Osteoblast (primary cell): ENCODE measurements at regions not wholly inside any gene's neighbourhood (a gene's known extent, or its start where the extent isn't known, plus 50 kb on each side); places are given as distances from the start of the nearest gene placed in this dataset.

Experiments used
- DNase-seq: peaks from one replicate; pipeline ENCODE4 v3.0.0; 2011; ENCODE audit warnings: low spot score, mixed read lengths; ENCODE audit not compliant: insufficient read length; ENCODE audit errors: missing footprints
- H2AFZ ChIP-seq: 2 replicates; pipeline ENCODE4 v1.6.0; 2011; ENCODE audit warnings: mild to moderate bottlenecking, low read length
- H3K27ac ChIP-seq: 2 replicates; pipeline ENCODE4 v1.5.1; 2011; ENCODE audit warnings: mild to moderate bottlenecking, low read depth, low read length, moderate library complexity
- H3K27me3 ChIP-seq: 2 replicates; pipeline ENCODE4 v1.6.0; 2012; ENCODE audit warnings: mild to moderate bottlenecking, control low read depth, inconsistent platforms, low read length, moderate library complexity; ENCODE audit not compliant: insufficient read depth
- H3K36me3 ChIP-seq: 2 replicates; pipeline ENCODE4 v1.5.1; 2011; ENCODE audit warnings: mild to moderate bottlenecking, low read length, control low read depth, moderate library complexity; ENCODE audit not compliant: insufficient read depth
- H3K4me1 ChIP-seq: 2 replicates; pipeline ENCODE4 v1.5.1; 2011; ENCODE audit warnings: mild to moderate bottlenecking, low read length, control low read depth, moderate library complexity; ENCODE audit not compliant: insufficient read depth
- H3K4me2 ChIP-seq: 2 replicates; pipeline ENCODE4 v1.6.0; 2011; ENCODE audit warnings: mild to moderate bottlenecking, low read length; ENCODE audit not compliant: insufficient read depth
- H3K4me3 ChIP-seq: fragments of 200-600 bp; sonication (generic); 3 replicates; pipeline ENCODE4 v1.5.1; 2012; ENCODE audit warnings: mild to moderate bottlenecking, low read length, inconsistent platforms; ENCODE audit not compliant: insufficient read depth
- H3K79me2 ChIP-seq: 2 replicates; pipeline ENCODE4 v1.6.0; 2012; ENCODE audit warnings: mild to moderate bottlenecking, low read length, control low read depth, inconsistent platforms; ENCODE audit not compliant: insufficient read depth
- H3K9me3 ChIP-seq: 2 replicates; pipeline ENCODE4 v1.5.1; 2011; ENCODE audit warnings: low read depth, low read length, control low read depth
- H4K20me1 ChIP-seq: 2 replicates; pipeline ENCODE4 v1.6.0; 2012; ENCODE audit warnings: mild to moderate bottlenecking, low read length, control low read depth; ENCODE audit not compliant: insufficient read depth
- TF ChIP-seq, protein P1 (sequence below): IDR thresholded peaks from 2 replicates; pipeline ENCODE4 v1.5.1; 2011; ENCODE audit warnings: mild to moderate bottlenecking, low read depth, low read length, moderate library complexity; ENCODE audit errors: extremely low read depth

DNA sequence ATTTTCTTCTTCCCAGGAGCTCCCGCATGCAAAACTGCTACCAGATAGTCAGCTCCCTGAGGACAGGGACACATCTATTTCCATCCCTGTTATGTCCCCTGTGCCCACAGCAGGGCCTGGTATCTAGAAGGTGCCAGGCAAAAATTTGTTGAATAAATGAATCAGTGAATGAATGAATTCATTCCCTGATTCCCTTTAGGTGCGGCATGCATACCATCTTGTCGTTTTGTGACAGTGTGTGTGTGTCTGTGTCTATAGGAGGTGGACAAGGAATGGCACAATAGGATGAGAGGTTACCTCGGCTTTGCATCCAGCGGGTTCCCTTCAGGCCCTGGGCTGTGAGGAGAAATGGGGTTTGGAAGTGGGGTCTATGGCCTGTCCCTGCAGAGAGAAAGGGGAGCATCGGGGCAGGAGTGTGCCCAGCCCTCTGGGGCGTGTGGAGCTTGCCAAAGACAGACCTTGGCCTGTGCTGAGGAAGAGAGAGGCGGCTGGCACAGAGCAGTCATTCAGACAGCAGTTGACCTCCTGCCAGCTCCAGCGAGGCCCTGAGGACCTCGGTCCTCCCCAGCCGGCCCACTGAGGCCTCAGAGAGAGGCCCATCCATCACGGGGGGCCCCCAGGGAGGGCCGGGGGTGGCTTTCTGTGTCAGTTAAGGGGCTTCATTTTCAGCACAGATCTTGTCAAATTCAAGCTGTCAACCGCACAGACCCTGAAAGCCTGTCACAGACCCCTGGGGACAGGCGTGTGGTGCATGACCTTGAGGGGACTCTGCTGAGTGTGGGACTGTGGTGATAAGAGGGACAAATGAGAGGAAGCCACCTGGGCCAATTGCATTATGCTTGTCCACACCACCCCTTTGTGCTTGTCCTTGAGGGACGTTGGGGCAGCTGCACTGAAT is 125.9 kb upstream of the CXCR4 start:
- Histone ChIP-seq H3K36me3 (no peaks in the 10 kb centered on the region), H3K27me3 (no peaks in the 10 kb centered on the region), H3K9me3 (no peaks in the 10 kb centered on the region), H3K27ac (no peak overlapping the region), H4K20me1 (no peaks in the 10 kb centered on the region), H3K4me2 (no peak overlapping the region), H3K79me2 (no peaks in the 10 kb centered on the region), H3K4me3 (no peak overlapping the region), H3K4me1 (no peaks in the 10 kb centered on the region), H2AFZ (no peak overlapping the region)
- TF ChIP-seq, protein P1, sequence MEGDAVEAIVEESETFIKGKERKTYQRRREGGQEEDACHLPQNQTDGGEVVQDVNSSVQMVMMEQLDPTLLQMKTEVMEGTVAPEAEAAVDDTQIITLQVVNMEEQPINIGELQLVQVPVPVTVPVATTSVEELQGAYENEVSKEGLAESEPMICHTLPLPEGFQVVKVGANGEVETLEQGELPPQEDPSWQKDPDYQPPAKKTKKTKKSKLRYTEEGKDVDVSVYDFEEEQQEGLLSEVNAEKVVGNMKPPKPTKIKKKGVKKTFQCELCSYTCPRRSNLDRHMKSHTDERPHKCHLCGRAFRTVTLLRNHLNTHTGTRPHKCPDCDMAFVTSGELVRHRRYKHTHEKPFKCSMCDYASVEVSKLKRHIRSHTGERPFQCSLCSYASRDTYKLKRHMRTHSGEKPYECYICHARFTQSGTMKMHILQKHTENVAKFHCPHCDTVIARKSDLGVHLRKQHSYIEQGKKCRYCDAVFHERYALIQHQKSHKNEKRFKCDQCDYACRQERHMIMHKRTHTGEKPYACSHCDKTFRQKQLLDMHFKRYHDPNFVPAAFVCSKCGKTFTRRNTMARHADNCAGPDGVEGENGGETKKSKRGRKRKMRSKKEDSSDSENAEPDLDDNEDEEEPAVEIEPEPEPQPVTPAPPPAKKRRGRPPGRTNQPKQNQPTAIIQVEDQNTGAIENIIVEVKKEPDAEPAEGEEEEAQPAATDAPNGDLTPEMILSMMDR, result no peak
- peak; percentile 59 for DNase-seq

DNA sequence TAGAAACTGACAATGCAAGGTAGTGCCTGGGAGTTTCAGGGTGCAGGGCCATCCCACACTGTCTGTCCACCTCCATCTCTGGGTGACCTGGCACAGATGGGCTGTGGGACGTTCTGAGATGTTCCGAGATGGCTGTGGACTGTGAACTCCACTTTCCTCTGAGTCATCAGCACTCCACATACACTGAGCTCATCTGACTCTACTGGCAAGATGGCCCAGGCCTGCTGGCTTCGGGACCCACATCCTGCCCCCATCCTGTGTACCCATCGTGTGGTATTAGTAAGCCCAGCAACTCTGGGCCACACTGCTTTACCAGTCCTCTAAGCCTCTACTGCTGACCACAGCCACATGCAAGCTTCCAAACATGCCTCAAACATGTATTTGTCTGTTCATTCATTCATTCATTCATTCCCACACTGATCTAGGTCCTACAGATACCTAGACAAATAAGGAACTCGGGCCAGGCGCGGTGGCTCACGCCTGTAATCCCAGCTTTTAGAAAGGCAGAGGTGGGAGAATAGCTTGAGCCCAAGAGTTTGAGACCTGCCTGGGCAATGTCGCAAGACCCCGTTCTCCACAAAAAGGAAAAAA is 124.8 kb upstream of the CXCR4 start:
- Histone ChIP-seq H3K27ac (no peak overlapping the region), H3K9me3 (no peaks in the 10 kb centered on the region), H4K20me1 (no peaks in the 10 kb centered on the region), H2AFZ (no peak overlapping the region), H3K4me2 (no peak overlapping the region), H3K79me2 (no peaks in the 10 kb centered on the region), H3K36me3 (no peaks in the 10 kb centered on the region), H3K27me3 (no peaks in the 10 kb centered on the region), H3K4me3 (no peak overlapping the region), H3K4me1 (peaks cover 3% of the 10 kb centered on the region)
- TF ChIP-seq, protein P1, result no peak
- DNase-seq, result no peak

DNA sequence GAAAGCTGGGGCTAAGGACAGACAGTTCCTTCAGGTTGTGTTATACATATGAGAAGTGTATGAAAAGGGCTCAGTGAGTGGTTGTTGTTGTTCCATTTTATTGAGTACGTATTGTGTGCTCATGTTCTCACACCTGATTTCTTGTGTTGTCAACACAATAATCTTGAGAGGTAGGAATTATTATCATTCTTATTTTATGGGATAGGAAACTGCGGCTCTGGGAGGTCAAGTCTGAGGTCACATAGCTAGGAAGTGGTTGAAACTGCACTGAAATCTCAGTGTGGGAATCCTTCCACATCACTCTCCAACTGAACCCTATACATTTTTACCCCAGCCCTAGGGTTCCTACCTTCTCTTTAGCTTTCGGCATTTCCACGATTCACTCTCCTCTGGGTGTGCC is 124.2 kb upstream of the CXCR4 start:
- Histone ChIP-seq H3K9me3 (no peaks in the 10 kb centered on the region), H3K27me3 (no peaks in the 10 kb centered on the region), H3K79me2 (no peaks in the 10 kb centered on the region), H4K20me1 (no peaks in the 10 kb centered on the region), H3K27ac (no peak overlapping the region), H3K36me3 (no peaks in the 10 kb centered on the region), H3K4me2 (no peak overlapping the region), H2AFZ (no peak overlapping the region), H3K4me3 (no peak overlapping the region), H3K4me1 (peaks cover 3% of the 10 kb centered on the region)
- TF ChIP-seq, protein P1, result no peak
- DNase-seq, result no peak

DNA sequence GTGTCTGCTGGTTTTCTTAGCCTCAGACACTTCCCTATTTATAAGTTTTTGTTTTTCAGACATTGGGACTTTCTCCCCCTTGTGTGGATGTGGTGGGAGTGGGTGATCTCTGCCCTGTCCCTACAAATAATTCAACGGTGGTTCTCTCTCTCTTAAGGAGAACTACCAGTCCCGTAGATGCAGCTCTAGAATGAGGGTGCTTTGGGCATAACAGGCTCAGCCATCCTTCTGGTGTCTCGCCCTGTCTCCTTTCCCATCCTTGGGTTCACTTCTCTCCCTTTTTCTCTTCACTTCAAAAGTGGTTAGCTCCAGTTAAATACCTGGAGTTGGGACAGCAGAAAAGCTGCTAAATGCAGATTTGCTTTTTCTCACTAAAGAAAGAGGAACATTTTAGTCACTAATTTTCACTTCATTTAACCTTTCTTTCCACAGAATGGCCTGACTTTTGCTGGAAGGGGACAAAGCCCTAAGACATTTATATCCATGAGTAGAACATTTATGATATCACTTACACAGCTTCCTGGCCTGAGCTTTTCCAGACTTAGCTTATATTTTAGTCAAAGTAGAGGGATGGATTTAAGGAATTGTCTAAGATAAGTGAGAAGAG is 121.2 kb upstream of the CXCR4 start:
- H3K4me3 ChIP-seq, result no peak overlapping the region
- H3K4me1 ChIP-seq, result peaks cover 9% of the 10 kb centered on the region
- TF ChIP-seq, protein P1, result no peak
- H2AFZ ChIP-seq, result no peak overlapping the region
- no peaks in the 10 kb centered on the region for H3K79me2 ChIP-seq
- H4K20me1 ChIP-seq, result no peaks in the 10 kb centered on the region
- no peak overlapping the region for H3K4me2 ChIP-seq
- no peak overlapping the region for H3K27ac ChIP-seq
- H3K9me3 ChIP-seq, result no peaks in the 10 kb centered on the region
- H3K27me3 ChIP-seq, result no peaks in the 10 kb centered on the region
- no peaks in the 10 kb centered on the region for H3K36me3 ChIP-seq
- DNase-seq, result no peak
